ENCODE measurements at regions not wholly inside any gene's neighbourhood (a gene's known extent, or its start where the extent isn't known, plus 50 kb on each side); places are given as distances from the start of the nearest gene placed in this dataset.

- Histone ChIP-seq H3K56ac (ENCODE audit: extremely low read depth, insufficient read depth, low read length) (no peak overlapping the region), H3K4me2 (ENCODE audit: low read depth, low read length) (no peak overlapping the region), H4K20me1 (ENCODE audit: insufficient read depth, low read length) (no peaks in the 10 kb centered on the region), H3K4ac (ENCODE audit: low read depth, low read length) (no peak overlapping the region), H3K4me1 (ENCODE audit: control insufficient read depth, insufficient read depth, low read length) (no peaks in the 10 kb centered on the region), H3K27ac (ENCODE audit: insufficient read depth, low read length) (no peak overlapping the region), H3K27me3 (ENCODE audit: control insufficient read depth, insufficient read depth, low read length) (no peaks in the 10 kb centered on the region), H3K79me1 (ENCODE audit: low read depth in 1 of 2, low read length in 2 of 2) (no peaks in the 10 kb centered on the region), H2BK120ac (ENCODE audit: low read depth, low read length) (no peak overlapping the region), H2AK9ac (replicated peaks; ENCODE audit: low read depth, low read length, poor library complexity) (no peak overlapping the region), H3K4me3 (ENCODE audit: insufficient read depth, low read depth, low read length) (no peak overlapping the region), H2AK5ac (ENCODE audit: low read depth, low read length) (no peak overlapping the region), H4K91ac (ENCODE audit: insufficient read depth, low read depth, low read length) (no peak overlapping the region), H2BK5ac (ENCODE audit: low read depth, low read length, poor library complexity, severe bottlenecking) (no peak overlapping the region), H3K9me3 (ENCODE audit: control insufficient read depth, insufficient read depth, low read length) (no peaks in the 10 kb centered on the region), H2BK15ac (ENCODE audit: low read depth, low read length) (no peak overlapping the region), H3K23ac (ENCODE audit: low read depth, low read length) (no peak overlapping the region), H3K18ac (ENCODE audit: low read depth, low read length) (no peak overlapping the region), H4K8ac (ENCODE audit: low read depth in 2 of 2, low read length in 2 of 2) (no peak overlapping the region), H3K14ac (replicated peaks; ENCODE audit: low read depth, low read length) (no peak overlapping the region), H2AFZ (replicated peaks; ENCODE audit: low read length, poor library complexity) (no peak overlapping the region), H3K9ac (ENCODE audit: low read depth, low read length) (no peak overlapping the region), H3K9me1 (ENCODE audit: insufficient read depth, low read length) (no peaks in the 10 kb centered on the region), H4K5ac (ENCODE audit: low read depth, low read length) (no peak overlapping the region), H2BK20ac (ENCODE audit: low read depth, low read length) (no peak overlapping the region), H3K36me3 (ENCODE audit: control insufficient read depth, insufficient read depth, low read length) (no peaks in the 10 kb centered on the region)
- ATAC-seq (ENCODE audit: low read depth) (no peak), DNase-seq (peak; percentile 16)
- WGBS, 2 experiments (ENCODE audit: extremely low coverage in 2 of 2, insufficient read length in 1 of 2) = no CpG with 5 or more reads among the region's 1 CpG
- in situ Hi-C loops (cut with MboI; ENCODE audit: low sequenced_read_pairs) (no loop called here), dilution Hi-C loops (cut with HindIII; ENCODE audit: low sequenced_read_pairs, unreplicated experiment) (no loop called here), intact Hi-C loops (cut with micrococcal nuclease) (no loop called here)
- ChIA-PET CTCF (no interaction called here), POLR2A (ENCODE audit: unreplicated experiment) (no interaction called here)
- TF ChIP-seq, protein P1, sequence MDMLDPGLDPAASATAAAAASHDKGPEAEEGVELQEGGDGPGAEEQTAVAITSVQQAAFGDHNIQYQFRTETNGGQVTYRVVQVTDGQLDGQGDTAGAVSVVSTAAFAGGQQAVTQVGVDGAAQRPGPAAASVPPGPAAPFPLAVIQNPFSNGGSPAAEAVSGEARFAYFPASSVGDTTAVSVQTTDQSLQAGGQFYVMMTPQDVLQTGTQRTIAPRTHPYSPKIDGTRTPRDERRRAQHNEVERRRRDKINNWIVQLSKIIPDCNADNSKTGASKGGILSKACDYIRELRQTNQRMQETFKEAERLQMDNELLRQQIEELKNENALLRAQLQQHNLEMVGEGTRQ (IDR thresholded peaks at IDR 0.05; ENCODE audit: low read depth, low read length) = no peak
- TF ChIP-seq MXI1 (IDR thresholded peaks at IDR 0.05; ENCODE audit: borderline replicate concordance, low read depth, low read length) (no peak), CHD1 (IDR thresholded peaks at IDR 0.05; ENCODE audit: low read depth, low read length) (no peak), ELK1 (IDR thresholded peaks at IDR 0.05; ENCODE audit: borderline replicate concordance, low read depth, low read length) (no peak), CEBPB (IDR thresholded peaks at IDR 0.05; ENCODE audit: low read depth, low read length) (no peak), FOS (IDR thresholded peaks at IDR 0.05; ENCODE audit: low read depth, low read length) (no peak), BHLHE40 (IDR thresholded peaks at IDR 0.05; ENCODE audit: low read depth, low read length) (no peak), MAFK (IDR thresholded peaks at IDR 0.05; ENCODE audit: low read depth, low read length) (no peak), NFE2L2 (IDR thresholded peaks at IDR 0.05; ENCODE audit: low read depth, low read length) (no peak), RAD21 (IDR thresholded peaks at IDR 0.05; ENCODE audit: low read length) (no peak), POLR2A (IDR thresholded peaks at IDR 0.05; ENCODE audit: low read depth, low read length) (no peak), RCOR1 (IDR thresholded peaks at IDR 0.05; ENCODE audit: insufficient replicate concordance, low read length) (no peak), SMC3 (IDR thresholded peaks at IDR 0.05; ENCODE audit: low read depth, low read length) (no peak), RFX5 (IDR thresholded peaks at IDR 0.05; ENCODE audit: low read depth, low read length) (no peak), MAZ (IDR thresholded peaks at IDR 0.05; ENCODE audit: borderline replicate concordance, low read depth, low read length) (no peak)
- TF ChIP-seq, protein P2, sequence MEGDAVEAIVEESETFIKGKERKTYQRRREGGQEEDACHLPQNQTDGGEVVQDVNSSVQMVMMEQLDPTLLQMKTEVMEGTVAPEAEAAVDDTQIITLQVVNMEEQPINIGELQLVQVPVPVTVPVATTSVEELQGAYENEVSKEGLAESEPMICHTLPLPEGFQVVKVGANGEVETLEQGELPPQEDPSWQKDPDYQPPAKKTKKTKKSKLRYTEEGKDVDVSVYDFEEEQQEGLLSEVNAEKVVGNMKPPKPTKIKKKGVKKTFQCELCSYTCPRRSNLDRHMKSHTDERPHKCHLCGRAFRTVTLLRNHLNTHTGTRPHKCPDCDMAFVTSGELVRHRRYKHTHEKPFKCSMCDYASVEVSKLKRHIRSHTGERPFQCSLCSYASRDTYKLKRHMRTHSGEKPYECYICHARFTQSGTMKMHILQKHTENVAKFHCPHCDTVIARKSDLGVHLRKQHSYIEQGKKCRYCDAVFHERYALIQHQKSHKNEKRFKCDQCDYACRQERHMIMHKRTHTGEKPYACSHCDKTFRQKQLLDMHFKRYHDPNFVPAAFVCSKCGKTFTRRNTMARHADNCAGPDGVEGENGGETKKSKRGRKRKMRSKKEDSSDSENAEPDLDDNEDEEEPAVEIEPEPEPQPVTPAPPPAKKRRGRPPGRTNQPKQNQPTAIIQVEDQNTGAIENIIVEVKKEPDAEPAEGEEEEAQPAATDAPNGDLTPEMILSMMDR (conservative IDR thresholded peaks at IDR 0.05; ENCODE audit: low read depth, low read length) = no peak
- BruUV-seq (replicated peaks) = no TSS peak
Observed at GRCh38 chr5:97628031-97628430, 445.0 kb upstream of the RIOK2 start.
